ENCODE measurements at regions not wholly inside any gene's neighbourhood (a gene's known extent, or its start where the extent isn't known, plus 50 kb on each side); places are given as distances from the start of the nearest gene placed in this dataset.
"Not testable (repeated sequence)": the region's sequence is repeated elsewhere in the genome, so short reads cannot be mapped to it uniquely, and the experiment has no call there.

DNA sequence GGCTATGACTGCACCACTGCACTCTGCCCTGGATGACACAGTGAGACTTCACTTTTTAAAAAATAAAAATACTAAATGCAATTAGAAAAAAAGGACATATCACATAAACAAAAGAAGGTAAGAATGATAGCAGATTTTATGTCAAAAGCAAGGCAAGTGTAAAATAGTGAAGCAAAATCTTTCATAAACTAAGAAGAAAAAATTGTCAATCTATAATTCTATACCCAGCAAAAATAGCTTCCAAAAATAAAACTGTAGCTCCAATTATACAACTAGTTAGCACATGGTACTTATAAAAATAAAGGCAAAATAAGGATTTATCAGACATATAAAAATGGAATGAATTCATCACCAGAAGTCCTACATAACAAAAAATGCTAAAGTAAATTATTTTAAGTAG lies 85.4 kb upstream of the SVIL start:
- no peak for DNase-seq (ENCODE audit: low spot score)

DNA sequence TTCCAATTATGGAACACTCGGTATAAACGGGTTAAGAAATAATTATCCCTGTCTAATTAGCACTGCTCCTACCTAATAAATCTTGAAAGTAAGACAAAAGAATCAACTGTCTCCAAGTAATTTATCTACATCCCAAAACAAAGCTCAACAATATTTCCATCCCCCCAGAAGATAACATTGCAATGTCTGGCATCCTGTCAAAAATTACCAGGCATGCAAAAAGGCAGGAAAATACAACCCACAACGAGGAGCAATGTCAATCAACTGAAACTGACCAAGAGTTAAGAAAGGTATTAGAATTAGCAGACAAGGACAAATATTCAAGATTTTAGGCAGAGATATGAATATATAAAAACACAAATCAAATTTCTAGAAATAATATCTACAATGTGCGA lies 84.5 kb upstream of the SVIL start:
- DNase-seq (ENCODE audit: low spot score), result no peak

DNA sequence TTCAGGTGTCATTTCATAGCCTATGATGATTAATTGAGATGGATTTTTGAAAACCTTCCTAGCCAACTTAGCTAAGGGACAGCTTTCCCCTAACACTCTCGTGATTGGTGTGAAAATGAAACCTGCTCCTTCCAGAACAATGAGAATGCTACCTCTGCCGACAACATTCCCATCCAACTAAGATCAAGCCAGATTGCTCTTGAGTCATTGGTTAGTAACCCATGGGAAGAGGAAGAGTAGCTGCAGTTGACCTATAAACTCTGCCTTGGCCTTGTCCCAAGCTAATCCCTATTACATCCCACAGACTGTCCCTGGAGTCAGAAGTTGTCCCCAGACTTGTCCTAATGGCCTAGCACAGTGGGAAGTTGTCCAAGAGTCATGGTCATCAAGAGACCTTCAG lies 80.5 kb upstream of the SVIL start:
- DNase-seq (ENCODE audit: low spot score), result no peak

DNA sequence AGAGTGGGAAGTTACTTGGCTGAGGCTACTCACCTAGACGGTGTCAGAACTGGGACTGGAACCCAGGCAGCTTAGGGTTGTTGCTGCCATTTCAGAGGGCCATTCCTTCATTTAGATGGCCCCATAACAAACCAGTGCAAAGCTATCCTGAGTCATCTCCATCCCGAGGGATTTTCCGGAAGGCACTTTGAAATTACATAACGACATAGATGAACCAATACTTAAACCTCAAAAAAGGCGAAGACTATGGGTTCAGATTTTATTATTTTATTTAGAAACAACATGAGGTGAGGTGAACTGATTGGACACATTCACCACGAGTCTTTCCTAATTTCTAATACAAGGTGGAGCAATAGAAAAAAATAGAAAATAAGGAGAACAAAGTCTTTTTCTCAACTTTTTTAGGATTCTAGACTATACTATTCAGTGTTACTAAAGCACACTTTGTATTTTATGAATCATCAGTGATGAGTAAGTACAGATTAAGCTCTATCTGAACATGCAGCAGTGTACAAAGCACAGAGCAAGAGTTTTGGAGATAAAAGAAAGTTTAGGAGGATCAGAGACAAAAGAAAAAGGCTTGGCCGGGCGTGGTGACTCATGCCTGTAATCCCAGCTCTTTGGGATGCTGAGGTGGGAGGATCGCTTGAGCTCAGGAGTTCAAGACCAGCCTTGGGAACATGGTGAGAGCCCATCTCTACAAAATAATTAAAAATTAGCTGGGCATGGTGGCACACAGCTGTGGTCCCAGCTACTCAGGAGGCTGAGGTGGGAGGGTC lies 79.5 kb upstream of the SVIL start:
- peak; percentile 78 for DNase-seq (ENCODE audit: low spot score)

DNA sequence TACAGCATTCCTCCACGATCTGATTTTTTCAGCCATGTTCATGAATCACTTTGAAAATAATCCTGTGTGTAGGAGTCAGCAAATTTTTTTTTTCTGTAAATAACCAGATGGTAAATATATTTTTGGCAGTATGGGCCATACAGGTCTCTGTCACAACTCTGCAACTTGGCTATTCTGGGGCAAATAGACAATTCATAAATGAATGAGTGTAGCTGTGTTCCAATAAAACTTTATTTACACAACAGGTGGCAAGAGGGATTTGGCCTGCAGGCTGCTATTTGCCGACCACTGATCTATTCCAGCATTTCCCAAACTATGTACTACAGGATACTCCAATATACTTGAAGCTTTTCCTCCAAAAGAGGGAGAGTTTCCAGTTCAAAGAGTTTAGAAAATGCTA lies 78.7 kb upstream of the SVIL start:
- DNase-seq (ENCODE audit: low spot score), result no peak

DNA sequence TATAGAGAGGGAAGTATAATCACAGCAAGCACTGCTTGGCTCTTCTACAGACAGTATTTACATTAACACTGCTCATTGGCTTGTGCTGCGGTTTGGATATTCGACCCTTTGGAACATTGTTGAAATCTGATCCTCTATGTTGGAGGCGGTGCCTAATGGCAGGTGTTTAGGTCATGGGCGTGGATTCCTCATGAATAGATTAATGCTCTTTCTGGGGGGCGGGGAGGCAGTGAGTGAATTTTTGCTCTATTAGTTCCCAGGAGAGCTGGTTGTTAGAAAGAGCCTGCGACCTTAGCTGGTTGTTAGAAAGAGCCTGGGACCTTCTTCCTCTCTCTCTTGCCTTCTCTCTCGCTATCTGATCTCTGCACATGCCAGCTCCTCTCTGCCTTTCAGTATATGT lies 77.3 kb upstream of the SVIL start:
- DNase-seq (ENCODE audit: low spot score), result no peak

DNA sequence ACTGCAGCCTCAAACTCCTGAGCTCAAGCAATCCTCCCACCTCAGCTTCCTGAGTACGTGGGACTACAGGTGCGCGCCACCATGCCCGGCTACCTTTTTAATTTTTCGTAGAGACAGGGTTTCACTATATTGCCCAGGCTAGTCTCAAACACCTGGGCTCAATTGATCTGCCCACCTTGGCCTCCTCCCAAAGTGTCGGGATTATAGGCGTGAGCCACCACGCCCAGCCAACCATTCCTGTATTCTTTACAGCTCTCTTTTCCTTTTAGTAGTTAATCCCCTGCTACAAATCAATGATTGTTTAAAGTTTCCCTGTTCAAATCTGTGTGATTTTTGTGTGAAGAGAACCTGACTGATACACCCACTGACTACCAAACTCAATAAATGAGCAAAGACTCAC lies 75.4 kb upstream of the SVIL start:
- DNase-seq (ENCODE audit: low spot score), result no peak

DNA sequence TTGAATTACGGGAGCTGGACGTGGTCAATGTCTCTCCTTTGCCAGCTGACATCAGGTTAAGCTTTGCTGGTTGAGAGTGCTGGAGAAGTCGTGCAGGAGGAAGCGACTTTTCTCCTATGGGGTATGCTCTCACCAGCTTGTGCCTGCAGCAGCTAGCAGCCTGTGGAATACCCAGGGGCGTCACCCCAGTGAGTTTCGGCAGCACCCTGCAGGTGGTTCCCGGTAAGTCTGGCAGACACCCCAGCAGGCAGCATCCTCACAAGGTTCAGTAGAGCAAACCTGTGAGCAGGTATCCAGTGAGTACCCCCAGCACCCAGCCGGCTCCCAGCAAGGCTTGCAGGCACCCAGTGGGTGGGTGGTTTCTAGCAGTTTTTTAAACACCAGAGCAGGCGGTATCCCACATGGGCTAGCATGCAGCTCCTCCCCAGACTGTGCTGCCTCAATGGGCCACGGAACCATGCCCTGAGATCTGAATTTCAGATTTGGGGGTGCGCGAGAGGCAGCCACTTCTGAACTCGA lies 74.8 kb upstream of the SVIL start:
- no peak for DNase-seq (ENCODE audit: low spot score)

DNA sequence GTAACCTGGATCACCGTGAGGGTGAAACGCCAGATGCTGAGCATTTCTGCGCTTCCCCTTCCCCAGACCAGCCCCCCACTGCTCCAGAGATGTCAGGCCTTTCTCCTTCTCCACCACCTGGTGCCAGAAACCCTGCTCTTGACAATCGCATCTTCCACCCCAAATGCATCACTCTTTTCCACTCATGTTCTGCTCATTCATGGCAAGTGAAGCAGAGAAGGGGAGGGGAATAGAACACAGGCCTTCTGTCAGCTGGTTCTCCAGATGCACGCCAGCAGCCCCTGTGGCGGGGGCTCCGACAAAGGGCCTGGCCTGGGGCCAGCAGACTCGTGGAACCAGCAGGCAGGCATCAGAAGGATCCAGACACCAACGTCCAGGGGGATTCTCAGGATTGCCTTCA lies 68.5 kb upstream of the SVIL start:
- no peak for DNase-seq (ENCODE audit: low spot score)

DNA sequence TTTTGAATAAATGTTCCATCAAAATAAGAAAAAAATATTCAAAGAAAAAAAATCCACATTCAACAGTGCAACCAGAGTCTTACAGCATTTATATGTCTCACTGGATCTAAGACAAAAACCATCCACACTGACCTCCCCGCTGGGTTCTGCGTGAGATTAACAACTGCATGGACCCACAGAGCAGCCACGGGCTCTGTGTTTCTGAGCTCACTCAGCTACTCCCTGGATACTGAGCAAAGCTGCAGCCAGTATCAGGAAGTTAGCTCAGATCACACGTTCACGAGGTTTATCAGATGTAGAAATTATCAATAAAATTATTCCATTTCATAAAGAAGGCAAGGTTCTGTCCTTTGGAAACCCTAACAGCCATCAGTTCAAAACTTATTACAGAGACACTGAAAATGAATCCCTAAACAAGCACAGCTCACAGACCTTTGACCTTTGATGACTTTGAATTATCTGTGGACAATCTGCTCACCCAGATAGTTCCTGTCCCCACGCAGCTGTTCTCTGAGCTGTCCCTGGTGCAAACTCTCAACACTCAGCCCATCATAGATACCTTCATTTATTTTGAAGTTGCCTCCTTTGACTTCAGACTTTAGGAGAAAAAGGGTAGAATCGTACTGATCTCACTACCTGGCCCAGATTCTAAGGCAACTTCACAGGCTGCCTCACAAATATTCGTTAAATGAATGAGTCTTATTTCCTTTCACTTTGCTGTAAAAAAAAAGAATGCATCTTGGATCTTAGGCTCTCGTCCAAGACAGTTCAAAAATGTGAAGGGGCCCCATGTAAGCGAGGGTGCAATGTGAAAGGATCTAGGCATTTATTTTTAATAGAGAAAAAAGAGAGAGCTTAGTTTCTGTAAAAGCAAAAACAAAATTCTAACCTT lies 67.7 kb upstream of the SVIL start:
- DNase-seq (ENCODE audit: low spot score), result peak; percentile 32

DNA sequence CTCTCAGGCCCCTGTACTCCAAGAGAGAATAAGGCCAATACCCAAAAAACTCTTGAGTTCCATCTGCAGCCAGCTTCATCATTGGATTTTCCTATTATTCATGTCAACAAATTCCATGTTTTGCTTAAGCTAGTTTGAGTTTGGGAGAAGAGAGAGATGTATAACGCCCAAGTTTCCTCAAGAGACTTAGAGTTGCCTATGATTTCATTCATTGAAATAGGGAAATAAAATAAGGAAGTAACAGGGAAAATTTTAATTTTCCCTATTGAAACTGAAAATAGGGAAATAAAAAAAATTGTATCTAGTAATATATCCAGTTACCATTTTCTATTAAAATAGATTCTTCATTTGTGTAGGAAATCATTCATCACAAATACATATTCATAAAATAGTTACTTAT lies 66.5 kb upstream of the SVIL start:
- DNase-seq (ENCODE audit: low spot score), result no peak

DNA sequence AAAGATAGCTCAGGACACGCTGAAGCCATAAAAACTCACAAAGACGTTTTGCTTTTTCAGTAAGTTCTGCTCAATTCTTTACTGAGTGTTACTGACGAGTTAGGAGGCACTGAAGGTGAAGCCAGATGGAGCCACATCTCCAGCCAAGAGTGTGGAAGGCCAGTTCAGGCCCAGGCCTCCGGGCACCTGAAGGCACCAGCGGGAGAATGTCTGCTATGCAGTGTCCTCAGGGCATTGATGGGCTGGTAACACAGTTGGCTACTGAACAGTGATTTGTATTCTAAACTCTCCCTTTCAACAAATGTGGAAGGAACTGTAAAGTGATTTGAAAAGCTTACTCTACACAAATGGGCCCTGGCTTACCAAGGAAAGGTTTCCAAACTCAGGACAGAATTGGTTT lies 64.8 kb upstream of the SVIL start:
- DNase-seq (ENCODE audit: low spot score), result no peak

DNA sequence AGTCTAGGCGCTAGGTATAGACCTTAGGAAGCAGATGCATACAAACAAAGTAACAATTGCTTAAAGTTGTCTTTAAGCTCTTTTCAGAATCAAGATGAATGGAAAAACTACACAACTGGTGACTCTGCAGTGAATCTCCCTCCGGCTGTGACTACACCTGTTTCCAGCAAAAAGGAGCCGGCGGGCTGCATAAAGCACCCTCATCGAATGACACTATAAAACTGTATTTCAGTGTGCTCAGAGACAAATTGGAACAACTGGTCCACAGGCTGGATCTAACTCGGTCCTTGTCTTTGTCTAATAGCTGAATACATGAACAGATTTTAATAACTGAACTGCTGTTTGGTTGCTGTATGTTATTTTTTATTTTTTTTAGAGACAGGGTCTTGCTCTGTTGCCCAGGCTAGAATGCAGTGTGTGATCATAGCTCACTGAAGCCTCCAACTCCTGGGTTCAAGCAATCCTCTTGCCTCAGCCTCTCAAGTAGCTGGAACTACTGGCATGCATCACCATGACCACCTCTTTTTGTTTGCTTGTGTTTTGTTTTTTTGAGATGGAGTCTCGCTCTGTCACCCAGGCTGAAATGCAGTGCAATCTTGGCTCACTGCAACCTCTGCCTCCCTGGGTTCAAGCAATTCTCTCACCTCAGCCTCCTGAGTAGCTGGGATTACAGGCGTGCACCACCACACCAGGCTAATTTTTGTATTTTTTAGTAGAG lies 64.2 kb upstream of the SVIL start:
- no peak for DNase-seq (ENCODE audit: low spot score)

DNA sequence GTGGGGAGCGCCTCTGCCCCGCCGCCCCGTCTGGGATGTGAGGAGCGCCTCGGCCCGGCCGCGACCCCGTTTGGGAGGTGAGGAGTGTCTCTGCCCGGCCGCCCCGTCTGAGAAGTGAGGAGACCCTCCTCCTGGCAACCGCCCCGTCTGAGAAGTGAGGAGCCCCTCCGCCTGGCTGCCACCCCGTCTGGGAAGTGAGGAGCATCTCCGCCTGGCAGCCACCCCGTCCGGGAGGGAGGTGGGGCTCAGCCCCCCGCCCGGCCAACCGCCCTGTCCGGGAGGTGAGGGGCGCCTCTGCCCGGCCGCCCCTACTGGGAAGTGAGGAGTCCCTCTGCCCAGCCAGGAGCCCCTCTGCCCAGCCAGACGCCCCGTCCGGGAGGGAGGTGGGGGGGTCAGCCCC lies 61.8 kb upstream of the SVIL start:
- not testable (repeated sequence) for DNase-seq (ENCODE audit: low spot score)

DNA sequence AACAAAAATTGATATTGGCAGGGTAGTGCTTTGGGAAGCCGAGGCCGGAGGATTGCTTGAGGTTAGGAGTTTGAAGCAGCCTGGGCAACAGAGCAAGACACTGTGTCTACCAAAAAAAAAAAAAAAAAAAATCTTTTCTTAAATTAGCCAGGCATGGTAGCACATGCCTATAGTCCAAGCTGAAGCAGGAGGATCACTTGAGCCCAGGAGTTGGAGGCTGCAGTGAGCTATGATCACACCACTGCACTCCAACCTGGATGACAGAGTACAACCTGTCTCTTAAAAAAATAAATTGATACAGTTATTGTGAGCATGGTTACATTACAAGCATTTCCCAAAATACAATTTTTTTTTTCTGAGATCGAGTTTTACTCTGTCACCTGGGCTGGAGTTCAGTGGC lies 59.4 kb upstream of the SVIL start:
- no peak for DNase-seq (ENCODE audit: low spot score)

DNA sequence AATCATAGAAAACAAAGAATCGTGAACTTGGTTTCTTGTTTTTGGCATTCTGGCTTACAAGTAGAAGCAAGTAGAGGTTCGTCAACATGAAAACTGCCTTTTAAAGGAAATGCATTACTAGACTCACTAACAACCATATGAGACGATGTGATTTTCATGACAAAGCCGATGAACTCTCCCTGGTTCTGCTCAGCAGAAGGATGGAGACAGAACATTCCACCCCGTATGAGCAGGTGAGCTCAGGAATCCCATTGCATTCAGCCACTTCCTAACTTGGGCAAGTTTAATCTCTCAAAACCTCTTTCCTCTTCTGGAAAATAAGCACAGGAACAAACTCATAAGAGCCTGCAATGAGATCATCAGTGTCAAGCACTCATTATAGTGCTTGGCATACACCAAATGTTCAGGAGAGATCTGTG lies 57.4 kb upstream of the SVIL start:
- DNase-seq (ENCODE audit: low spot score), result peak; percentile 31

DNA sequence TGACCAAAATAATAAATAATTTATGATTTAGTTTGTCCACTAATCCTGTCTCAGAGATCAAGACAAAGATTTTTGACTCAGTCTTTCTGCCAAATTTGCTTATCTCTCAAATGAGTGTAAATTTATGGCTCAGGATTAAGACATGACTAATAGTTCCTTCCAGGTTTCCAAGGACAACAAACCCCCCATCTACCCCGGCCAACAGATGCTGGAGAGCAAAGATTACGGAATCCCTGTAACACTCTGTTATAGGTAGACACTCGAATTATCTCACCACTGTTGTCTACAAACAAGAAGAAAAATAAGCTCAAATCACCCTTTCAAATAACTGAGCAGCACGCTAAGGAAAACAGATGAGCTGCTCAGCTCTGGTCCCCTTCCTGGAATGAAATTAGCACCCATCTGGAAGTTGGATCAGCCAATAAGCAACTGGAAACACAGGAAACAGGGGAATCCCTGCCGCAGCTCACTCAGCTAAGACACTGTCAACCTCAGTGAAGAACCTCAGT lies 56.8 kb upstream of the SVIL start:
- peak; percentile 67 for DNase-seq (ENCODE audit: low spot score)

DNA sequence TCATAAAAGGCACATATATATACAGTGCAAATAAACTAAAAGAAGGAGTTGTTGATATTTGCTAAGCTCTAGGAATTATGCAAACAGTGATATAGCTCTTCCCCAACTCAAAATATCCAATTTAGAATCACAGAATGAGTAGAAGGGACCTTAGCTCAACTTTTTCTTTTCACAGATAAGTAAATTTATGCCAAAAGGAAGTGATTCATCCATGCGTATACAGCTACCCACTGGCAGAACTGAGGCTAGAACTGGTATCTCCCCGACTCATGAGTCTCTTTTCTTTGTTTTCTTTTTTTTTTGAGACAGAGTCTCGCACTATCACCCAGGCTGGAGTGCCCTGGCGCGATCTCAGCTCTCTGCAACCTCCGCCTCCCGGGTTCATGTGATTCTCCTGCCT lies 54.2 kb upstream of the SVIL start:
- peak; percentile 60 for DNase-seq (ENCODE audit: low spot score)

DNA sequence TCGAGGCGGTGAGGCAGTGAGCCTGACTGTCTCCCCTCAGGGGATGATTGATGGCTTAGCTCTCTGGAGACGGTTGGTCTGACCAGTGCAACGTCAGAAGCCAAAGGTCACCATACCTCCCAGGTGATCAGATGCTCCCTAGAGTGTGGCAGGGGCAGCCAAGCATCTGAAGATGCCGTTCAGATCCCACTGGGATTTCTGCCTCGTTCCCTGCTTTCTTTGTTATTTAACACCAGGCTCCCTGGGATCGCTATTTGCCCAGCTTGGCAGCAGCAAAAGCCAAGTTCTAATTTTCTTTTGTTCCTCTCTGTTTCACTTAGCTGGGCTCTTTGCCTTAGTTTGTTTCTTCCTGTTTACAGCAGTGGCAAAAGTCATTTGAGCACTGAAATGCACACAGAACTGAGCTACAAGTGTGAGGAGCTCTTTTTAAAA lies 53.5 kb upstream of the SVIL start:
- DNase-seq (ENCODE audit: low spot score), result no peak

DNA sequence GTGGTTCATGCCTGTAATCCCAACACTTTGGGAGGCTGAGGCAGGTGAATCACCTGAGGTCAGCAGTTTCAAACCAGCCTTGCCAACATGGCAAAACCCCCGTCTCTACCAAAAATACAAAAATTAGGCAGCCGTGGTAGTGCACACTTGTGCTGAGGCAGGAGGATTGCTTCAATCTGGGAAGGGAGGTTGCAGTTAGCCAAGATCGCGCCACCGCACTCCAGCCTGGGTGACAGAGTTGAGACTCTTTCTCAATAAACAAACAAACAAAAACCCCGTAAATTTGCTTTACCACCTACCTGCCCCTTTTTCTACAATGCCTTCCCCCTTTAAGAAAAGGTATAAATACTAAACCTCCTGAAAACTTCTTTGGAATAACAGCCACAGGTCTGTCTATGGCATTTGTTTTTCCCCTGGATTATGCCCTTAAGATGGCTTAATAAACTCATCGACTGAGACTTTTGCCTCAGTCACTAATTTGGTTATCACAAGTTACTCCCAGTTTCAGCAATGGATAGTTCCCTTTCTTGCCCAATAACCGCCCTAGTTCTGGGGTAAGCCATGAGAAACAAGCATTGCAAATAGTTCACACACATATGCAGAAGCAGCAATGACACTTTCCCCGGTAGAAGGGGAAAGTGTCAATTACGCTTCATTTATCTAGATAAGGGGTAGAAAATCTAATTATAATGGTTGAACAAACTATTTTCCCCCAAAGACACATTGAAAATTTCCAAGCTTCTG lies 52.8 kb upstream of the SVIL start:
- DNase-seq (ENCODE audit: low spot score), result peak; percentile 17

DNA sequence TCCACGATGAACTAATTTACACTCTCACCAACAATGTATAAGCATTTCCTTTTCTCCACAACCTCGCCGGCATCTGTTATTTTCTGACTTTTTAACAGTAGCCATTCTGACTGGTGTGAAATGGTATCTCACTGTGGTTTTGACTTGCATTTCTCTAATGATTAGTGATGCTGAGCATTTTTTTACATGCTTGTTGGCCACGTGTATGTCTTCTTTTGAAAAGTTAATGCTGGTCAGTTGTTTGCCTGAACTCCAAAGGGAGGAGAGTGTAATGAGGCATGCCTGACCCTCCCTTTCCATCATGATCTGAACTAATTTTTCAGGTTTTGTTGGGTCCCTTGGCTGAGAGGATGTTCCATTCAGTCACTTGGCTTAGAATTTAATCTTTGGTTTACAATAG lies 50.7 kb upstream of the SVIL start:
- no peak for DNase-seq (ENCODE audit: low spot score)
